D341Med (cell line): ENCODE measurements at regions not wholly inside any gene's neighbourhood (a gene's known extent, or its start where the extent isn't known, plus 50 kb on each side); places are given as distances from the start of the nearest gene placed in this dataset.

Experiments used
- DNase-seq: peaks from one replicate; pipeline ENCODE4 v3.0.0; 2012; ENCODE audit warnings: low spot score

DNA sequence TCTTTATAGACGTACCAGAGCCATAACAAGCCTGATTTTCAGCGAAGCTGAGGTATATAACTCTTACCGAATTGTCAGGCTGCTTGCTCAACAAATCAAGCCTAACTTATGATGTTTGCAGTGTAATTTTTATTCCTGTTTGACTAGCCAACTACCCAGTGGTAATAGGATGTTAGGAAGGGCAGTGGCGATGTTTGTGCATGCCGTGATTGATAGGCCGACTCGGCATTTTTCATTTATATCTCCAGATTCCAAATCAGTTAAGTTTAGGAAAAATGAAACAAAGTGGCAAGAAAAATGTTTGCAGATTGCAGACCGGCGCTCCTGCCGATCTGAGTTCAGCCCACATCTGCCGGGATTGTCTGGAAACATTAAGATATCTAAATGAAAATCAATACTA is 401.6 kb upstream of the ZNF507 start:
- DNase-seq = no peak

DNA sequence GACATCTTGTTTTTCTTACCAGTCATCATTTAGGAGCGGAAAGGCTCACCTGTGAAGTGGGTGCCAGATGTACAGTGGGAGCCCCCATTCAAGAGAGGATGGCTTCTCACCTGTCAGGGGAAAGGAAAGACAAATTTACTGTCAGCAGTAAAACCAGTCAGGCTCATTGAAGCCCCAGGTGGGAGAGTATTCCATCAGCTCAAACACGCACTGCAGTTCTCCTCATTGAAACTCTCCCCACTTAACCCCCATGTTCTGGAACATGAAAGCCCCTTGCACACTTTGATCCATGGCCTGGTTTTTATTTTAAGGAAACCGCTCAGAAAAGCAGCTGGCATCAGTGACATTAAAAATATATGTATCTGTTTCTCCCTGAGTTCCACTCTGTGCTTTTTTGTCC is 401.1 kb upstream of the ZNF507 start:
- DNase-seq = no peak

DNA sequence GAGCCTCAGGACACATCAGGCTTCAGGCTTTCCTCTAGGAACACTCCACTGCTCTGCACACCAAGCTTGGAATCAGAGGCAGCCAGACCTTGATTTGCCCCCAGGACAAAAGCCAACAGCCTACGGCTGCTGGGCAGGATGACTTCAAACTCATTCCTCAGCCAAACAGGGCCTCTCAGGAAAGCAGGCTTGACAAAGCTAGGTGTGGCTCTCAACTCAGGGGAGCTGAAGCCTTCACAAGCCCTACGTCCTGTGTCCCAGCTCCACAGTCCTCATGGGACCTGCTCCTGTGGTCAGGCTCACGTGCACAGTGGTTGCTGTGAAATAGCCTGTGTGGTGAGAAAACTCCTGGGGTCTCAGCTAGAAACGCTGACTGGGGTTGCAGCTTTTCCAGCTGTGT is 398.9 kb upstream of the ZNF507 start:
- no peak for DNase-seq

DNA sequence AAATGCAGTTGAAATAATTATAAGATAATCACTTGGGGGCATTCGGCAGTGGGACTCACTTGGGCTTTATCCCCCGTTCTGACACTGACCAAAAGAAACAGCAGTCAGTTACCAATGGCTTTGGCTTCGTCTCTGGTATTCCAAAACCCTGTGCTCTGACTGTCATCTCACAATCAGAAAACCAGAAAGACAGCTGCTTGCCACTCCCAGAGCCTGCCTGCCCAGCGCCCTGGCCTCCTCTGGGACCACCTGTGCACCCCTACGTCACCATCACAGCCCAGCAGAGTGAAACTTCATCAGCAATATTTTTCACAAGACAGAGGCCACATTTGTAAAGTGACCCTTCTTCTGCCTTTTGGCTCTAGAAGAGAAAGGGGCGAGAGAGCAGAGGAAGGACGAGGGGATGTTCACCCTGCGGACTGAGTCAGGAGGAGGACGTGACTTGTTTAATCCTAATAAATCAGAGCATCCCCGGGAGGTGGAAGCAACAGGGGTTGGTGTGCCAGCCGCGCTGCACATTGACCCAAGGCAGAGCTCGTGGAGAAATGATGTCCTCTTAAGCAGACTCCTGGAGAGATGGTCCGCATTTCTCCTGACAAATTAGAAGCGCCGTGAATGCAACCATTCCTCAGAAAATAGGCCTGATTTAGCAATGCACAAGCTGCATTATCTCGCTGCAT is 397.8 kb upstream of the ZNF507 start:
- no peak for DNase-seq

DNA sequence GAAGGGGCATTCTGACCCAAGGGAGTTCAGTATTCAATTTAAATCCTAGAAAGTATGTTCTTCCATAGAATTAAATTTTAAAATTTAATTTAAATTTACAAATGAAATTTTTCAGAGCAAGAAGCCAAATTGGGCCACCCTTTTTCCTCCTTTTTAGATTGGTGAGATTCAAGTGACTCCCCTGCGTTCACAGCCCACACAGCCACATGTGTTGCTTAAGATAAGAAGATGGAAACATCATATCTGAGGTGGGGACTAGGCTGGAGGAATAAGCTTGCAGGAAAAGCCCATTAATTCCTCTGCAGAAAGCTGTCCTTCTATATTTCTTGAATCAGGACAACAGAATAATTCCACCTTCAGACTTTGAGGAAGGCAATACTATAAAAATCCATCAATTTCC is 392.7 kb upstream of the ZNF507 start:
- DNase-seq = no peak

DNA sequence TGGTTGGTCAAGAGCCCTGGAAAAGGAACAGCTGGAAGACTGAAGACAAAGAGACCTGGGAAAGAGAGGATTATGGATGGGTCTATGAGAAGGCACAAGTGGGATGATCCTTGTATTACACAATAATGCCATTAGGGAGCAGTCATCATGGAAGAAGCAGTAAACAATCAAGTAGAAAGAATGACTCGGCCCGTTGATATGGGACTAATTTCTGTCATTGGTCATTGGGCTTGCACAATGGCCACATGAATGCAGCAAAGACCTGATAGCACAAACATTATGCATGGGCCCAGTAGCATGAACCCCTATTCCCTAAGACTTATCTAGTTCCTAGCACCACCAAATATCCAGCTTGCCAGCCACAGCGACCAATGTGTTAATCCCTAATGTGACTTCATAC is 390.3 kb upstream of the ZNF507 start:
- no peak for DNase-seq

DNA sequence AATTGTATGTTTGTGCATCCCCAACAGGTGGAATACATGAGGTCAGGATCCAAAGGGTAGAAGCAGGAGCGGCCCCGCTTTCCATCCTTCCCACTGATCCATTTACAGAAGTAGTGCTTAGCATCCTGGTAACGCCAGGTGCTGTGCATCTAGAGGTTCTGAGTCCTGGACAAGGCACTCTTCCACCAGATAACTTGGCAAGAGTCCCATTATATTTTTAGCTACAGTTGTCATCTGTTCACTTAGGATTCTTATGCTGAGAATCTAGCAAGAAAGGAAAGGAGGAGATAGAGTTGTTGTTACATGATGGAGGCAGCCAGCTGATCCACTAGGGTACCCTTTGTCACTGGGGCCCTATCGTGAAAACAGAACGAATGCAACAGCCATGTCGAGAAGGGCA is 389.5 kb upstream of the ZNF507 start:
- DNase-seq = no peak

DNA sequence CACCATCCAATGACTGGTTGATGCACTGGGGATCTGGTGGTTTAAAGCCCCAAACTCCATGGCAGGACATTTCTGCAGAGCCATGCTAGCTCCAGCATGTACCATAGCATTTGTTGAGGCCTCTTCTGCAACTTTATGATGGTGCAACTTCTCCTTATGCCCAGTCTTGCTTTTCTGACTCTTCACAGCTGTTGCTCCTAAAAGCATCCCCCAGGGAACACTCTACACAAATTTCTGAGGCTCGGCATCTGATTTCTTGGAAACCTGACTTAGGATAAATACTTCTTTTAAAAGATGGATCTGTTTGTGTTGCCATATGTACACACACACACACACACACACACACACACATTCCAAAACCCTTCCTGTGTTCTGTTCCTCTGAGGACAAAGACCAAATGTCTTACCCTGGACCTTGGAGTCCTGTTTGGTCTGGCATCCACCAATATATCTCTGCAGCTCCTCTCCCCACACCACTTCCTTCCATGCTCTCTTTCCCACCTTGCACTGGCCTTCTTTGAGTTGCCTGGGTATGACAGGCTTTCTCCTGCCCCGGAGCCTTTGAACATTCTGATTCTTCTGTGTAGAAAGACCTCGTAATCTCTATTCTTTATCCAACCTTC is 388.5 kb upstream of the ZNF507 start:
- no peak for DNase-seq

DNA sequence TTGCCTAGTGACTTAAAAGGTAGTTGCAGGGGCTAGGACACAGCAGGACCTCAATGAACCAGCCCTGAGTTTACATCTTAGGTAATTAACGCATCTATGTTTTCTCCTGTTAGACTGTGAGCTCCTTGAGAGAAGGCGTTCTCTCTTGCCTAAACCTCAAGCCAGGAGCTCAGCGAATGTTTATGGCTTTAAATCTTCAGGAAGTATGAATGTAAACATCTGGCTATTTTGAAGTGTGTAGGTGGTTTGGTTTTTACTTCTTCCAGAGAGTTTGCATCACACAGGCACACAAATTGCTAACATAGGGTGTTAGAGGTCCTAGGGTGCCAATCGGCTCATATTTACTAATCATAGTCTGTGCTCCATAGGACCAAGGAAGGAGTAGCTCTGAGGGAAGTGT is 387.7 kb upstream of the ZNF507 start:
- no peak for DNase-seq

DNA sequence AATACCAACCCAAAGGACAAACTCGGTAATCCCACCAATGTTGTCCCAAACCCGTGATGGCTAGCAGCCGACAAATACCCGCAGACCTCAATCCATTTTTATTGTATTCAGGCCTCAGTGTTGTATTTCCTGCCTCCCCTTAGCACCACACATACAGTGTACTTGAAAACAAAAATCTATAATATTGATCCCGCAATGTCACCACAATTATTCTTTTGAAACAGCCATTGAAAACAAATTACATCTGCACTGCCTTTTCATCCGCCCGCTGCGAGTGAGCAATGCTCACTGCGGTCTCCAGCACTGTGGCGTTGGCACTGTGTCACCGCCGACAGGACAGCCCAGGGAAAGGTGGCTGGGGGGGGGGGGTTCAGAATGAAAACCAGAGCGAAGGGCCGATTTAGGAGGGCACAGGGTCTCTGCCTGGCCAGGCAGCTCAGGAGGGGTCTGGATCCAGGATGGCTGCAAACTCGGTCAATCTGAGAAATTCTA is 385.8 kb upstream of the ZNF507 start:
- no peak for DNase-seq

DNA sequence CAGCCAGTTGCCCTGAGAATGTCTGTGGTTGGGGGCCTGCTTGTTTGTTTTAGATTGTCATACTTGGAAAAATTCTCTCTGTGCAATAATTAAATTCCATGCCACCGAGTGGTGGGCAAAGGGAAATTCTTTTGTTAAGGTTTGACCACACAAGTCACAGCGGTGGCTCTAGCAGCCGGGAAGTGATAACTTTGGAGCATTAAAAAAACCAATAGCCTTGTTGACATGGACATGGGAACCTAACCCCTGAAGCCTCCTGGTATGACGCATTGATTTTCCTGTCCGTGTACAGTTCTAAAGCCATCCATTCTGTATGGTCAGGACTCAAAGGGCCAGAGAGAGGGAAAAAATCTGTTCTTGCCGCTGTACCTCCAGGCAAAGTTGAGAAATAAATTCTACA is 384.9 kb upstream of the ZNF507 start:
- no peak for DNase-seq

DNA sequence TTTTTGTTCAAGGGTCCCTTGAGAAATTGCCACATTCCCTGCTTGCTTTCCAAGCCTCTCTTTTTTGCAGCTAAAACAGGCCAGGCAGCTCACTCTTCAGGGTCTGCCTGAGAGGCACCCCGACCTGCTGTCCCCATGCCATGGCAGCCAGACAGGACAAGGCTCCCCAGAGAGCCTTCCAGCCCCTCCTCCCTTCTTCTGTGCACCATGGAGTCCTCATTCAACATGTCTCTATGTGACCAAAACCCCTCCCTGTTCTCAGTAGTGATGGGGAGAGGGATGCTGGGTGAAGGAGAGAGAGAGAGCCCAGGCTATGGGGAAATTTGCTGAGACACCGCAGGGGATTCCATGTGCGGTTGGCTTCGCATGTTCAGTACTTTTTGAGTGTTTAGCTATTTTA is 384.2 kb upstream of the ZNF507 start:
- DNase-seq = no peak

DNA sequence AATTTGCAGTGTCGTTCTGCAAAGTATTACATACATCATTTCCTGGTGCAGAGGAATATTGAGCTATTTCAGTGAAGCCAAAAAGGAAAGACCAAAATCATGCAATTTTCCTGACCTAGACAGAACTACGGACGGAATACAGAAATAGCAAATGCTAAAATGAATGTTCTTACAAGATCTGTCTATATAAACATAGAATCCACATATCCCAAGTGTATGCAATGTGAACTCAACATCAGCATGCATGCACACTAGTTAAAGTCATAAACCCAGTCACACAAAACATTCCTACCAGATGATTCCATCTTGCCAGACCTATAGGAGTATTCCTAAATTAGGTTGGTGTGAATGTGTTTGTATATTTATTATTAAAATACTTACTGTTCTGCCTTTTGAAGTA is 383.7 kb upstream of the ZNF507 start:
- DNase-seq = no peak

DNA sequence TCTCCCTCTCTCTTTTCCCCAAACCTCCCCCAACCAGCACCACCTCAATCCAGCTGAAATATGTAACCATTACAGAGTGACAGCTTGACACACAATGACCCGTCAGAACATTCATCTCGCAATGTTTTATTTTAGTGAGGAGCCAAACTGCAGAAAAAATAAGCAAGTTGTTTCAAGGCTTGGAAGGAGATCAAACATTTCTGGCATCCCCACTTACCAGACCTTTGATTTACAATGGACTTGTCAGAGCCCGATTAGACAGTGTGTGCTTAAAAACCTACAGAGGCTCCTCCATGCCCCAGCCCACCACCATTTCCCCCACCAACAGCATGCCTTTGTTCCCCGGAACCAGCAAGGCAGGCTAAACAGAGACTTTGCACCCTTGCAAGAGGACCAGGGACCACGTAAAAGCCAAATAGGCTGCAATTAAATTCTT is 382.8 kb upstream of the ZNF507 start:
- DNase-seq = no peak

DNA sequence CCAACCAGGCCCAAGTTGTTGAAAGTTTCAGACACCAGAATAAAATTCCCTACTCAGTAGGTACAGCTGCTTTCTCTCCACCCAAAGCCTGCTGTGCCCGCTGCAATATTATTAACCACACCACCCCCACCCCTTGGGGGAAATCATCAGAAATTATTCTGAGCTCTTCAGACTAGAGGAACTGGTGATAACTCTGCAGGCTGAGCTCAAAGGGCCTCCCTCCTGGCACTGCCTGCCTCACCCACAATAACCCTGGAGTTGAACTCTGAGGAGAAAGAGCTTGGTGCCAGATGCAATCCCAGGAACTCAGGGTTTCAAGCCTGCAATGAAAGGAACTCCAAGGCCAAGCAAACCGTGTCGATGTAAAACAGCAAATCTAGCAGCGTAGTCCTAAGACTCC is 381.7 kb upstream of the ZNF507 start:
- DNase-seq = no peak

DNA sequence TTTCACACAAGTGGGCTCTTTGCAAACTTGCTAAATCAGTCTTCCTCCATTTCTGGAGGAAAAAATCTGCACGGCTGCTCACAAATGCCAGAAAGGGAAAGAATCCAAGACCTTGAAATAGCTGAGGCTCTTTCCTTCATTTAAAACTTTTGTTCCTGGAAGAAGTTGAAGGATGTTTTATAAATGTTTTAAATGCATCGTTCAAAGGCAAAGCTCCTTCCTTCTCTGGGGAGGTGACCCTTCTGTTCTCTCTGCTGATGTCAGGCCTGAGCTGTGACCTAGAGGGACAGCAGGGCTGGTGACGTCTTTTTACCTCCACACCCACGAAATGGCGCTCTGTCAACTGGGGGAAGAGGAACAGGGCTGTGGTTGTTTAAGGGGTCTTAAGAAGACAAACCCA is 376.4 kb upstream of the ZNF507 start:
- DNase-seq = no peak

DNA sequence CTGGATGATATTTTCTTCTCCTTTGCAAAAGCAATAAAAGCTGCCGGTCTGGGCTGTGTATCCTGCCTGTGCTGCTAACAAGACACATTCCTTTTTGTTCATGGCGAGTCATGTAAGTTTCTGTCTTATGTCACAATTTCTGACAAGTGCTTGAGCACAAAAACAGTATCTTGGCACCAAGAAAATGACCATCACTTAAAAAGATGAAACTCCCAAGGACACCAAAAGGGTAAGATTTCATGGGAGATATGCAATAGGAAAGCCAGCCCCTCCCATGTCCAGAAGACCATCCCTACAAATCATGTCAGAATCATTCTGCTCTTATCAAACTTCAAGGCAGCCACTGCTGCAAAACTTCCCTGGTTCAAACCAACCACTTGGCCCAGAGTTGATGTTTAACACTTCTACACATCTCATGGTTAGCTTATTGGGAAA is 375.4 kb upstream of the ZNF507 start:
- no peak for DNase-seq

DNA sequence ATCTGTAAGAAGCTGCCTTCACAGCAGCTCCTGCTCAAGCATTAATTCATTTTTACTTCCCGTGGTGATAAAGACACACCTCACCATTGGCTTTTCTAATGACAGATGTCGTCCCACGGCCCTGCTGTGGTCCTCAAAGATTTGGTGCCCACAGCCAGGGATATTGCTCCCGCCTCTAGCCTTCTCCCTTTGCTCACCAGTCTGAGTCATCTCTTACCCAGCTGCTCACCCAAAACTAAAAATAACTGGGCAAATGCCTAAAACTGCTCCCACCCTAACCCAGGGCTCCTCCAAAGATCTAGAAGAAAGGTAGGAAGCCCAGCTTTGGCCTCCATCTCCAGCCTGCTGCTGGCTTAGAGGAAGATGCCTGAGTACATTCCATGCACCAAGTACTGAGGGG is 371.1 kb upstream of the ZNF507 start:
- no peak for DNase-seq

DNA sequence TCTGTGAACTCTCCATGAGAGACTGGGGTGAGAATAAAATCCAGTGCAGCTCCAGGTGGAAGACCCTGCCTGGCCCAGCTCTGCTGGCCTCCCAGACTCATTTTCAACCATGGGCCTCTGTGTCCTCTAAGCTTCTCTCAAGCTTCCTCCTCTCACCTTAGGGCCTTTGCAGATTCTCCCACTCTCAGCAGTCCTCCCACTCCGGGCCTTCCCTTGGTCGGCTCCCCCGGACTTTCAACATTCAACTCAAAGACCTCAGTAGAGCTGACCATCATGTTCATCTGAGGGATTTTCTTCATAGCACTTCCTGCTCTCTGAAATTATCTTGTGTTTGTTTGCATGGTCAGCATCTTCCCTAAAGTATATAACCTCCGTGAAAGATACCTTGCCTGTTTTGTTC is 370.5 kb upstream of the ZNF507 start:
- no peak for DNase-seq

DNA sequence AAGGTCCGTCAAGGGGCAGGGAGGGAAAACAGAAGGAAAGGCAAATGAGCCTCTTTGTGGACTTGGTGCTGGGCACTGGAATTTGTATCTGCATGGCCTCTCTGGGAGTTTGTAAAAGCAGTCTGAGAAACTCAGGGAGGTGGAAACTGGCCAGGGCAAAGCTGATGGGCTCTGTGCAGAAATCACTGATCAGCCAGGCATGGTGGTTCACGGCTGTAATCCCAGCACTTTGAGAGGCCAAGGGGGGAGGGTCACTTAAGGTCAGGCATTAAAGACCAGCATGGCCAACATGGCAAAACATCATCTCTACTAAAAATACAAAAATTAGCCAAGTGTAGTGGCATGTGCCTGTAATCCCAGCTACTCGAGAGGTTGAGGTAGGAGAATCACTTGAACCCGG is 369.9 kb upstream of the ZNF507 start:
- no peak for DNase-seq

DNA sequence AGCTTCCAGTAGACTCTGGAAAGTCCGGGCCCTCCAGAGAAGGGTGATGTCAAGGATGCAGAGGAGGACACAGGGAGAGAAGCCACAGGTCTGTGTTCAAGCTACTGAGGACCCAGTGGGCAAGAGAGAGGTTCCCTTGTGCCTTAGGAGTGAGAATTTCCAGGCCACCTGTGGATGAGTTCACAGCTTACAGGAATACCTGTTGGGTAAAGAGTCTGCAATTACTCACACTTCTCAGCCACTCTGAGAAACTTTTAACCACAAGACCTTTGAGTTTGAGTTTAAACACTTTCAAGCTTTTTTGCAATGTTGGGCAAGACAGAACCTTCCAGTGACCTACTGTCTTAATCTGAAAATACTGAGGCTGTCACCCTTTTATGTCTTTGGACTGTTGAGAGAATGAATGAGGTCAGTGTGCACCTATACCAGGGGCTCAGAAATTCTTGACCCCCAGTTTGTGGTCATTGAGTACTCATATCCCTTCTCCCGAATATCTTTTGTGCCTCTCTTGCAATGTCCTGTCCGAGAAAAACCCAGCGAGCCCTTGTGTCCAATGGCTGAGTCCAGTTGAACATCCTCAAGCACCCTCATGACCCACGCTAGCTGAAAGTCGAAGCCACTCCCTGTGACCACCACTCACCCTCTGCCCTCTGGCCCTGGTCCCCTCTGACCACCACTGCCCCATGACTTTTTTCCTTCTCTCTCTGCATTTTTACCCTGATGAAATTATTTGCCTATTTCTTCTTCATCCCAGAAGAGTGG is 368.5 kb upstream of the ZNF507 start:
- DNase-seq = no peak

DNA sequence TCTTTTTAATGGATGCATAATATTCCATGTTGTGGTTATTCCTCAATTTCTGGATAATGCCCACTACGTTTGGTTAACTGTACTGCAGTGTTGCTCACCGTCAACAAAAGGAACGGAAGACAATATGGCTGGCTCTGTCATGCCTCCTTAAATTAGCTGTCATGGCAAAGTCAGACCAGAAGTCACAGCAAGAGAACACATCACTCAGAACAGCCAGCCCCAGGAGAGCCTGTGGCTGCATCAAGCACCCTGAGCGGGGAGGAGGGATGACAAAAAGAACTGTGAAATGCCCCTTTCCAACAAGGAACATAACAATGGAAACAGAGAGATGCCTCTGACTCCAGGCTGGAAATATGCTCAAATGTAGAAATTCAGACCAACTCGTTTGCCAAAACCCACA is 366.0 kb upstream of the ZNF507 start:
- no peak for DNase-seq

DNA sequence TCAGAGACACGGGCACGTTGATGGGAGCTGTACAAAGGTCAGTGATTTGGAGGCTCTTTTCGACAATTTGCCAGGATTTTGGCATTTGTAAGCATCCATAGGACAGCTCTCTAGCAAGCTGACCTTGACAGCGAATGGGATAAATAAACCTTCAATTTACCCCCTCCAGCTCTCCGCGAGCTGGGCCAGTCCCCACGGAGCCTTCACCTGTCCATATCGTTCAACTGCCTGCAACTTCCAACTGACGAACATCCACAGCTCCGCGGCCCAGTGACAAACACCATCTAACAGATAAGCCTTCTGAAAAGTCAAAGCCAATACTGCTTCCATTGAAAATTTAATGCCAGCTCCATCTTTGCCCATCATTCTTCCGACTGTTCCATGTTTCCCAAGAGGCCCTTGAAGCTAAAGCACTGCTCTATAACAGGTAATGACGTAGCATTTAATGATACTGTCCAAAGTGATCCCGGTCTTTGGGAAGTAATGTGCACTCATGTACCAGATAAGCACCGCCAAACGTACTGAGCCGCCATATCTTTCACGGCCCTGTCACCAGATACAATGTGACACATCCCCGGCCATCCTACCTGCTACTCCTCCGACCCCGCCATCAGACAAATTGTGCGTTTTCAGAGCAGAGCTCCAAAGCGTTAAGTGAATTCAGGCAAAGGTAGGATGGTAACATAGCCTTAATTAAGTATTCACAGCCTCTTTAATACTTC is 365.3 kb upstream of the ZNF507 start:
- no peak for DNase-seq
